Activated naive CD4-positive, alpha-beta T cell treated with anti-CD3 and anti-CD28 coated beads for 36 hours (primary cell): ENCODE measurements at regions not wholly inside any gene's neighbourhood (a gene's known extent, or its start where the extent isn't known, plus 50 kb on each side); places are given as distances from the start of the nearest gene placed in this dataset.

Experiments used
- CTCF ChIA-PET: fragments of 350-600 bp; sonication (Branson Sonifier 250); formaldehyde crosslinking; loops from one replicate; lab custom pipeline; 2021; ENCODE audit warnings: antibody characterized with exemption; lab: Charles Lee
- DNase-seq: peaks from one replicate; pipeline ENCODE4 v3.0.0-alpha.2; 2020
- H3K27ac Mint-ChIP-seq: one replicate; pipeline ENCODE4 v1.8.0; 2021; ENCODE audit warnings: mild to moderate bottlenecking, mixed read lengths
- H3K27me3 Mint-ChIP-seq: one replicate; pipeline ENCODE4 v1.8.0; 2021; ENCODE audit warnings: low read depth, mixed read lengths
- H3K36me3 Mint-ChIP-seq: one replicate; pipeline ENCODE4 v1.8.0; 2021; ENCODE audit warnings: low read depth, mixed read lengths
- H3K4me1 Mint-ChIP-seq: one replicate; pipeline ENCODE4 v1.8.0; 2021; ENCODE audit warnings: low read depth, mixed read lengths
- H3K4me3 Mint-ChIP-seq: one replicate; pipeline ENCODE4 v1.8.0; 2021; ENCODE audit warnings: mild to moderate bottlenecking, moderate library complexity, mixed read lengths
- H3K9me3 Mint-ChIP-seq: one replicate; pipeline ENCODE4 v1.8.0; 2021; ENCODE audit warnings: mixed read lengths
- intact Hi-C: fragments of 100-400 bp; cut with micrococcal nuclease; formaldehyde crosslinking; loops from one replicate; pipeline ENCODE4 v1.15.1; 2023

DNA sequence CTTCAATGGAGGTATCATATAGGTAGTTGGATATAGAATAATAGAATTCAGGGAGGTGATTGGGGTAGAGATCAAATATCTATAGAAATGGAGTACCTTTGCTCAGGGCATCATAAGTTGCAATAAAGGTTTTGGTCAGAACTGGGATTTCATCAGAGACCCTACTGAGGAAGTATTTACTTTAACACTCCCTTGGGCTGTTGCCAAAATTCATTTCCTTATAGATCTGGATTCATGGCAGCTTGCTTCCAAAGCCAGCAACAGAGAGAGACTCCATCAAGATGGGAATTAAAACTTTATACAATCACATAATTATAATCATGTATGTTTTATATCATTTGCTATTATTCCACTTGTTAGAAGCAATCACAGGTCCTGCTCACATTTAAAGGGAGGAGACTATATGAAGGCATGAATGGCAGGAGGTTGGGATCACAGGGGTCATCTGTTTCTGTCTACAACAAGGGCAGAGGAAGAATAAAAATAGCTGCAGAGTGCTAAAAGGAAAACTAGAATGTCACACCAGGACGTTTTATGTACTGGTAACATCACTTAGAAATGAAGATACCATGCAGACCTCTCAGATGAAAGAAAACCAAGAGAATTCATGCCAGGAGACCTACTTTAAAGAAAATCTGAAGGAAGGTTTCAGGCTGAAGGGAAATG is 902.1 kb upstream of the LCORL start:
- Mint-ChIP-seq H3K4me1 (no peaks in the 10 kb centered on the region), H3K36me3 (no peaks in the 10 kb centered on the region), H3K9me3 (no peaks in the 10 kb centered on the region), H3K27me3 (no peaks in the 10 kb centered on the region), H3K4me3 (no peak overlapping the region), H3K27ac (no peak overlapping the region)
- intact Hi-C loops, result no loop called here
- DNase-seq, result no peak
- CTCF ChIA-PET, result no interaction called here

- intact Hi-C loops, result no loop called here
- H3K9me3 Mint-ChIP-seq, result peaks cover 7% of the 10 kb centered on the region
- H3K36me3 Mint-ChIP-seq, result no peaks in the 10 kb centered on the region
- H3K4me1 Mint-ChIP-seq, result no peaks in the 10 kb centered on the region
- CTCF ChIA-PET, result no interaction called here
- H3K4me3 Mint-ChIP-seq, result no peak overlapping the region
- H3K27me3 Mint-ChIP-seq, result no peaks in the 10 kb centered on the region
- DNase-seq, result no peak
- H3K27ac Mint-ChIP-seq, result no peak overlapping the region
Measured at GRCh38 chr4:18917689-18918088, 896.1 kb upstream of the LCORL start.

DNA sequence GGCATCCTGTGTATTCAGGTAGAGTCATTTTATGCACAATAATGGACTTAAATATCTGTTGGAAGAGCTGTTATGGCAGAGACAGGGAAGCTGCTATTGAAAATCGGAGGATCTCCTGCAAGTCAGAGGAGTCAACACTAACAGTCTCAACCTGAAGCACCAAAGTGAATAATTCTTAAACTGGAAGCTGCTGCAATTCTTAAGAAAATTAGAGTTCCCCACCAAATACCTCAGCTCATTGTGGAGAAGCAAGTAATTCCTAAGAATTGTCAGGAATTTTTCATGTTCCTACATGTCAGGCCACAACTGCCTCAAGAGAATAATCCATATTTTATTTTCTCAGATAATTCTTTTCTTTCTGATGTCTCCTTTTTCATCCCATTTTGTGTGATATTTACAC is 892.6 kb upstream of the LCORL start:
- CTCF ChIA-PET, result no interaction called here
- Mint-ChIP-seq H3K9me3 (peaks cover 19% of the 10 kb centered on the region), H3K27me3 (no peaks in the 10 kb centered on the region), H3K4me3 (no peak overlapping the region), H3K27ac (no peak overlapping the region), H3K4me1 (no peaks in the 10 kb centered on the region), H3K36me3 (no peaks in the 10 kb centered on the region)
- intact Hi-C loops, result no loop called here
- no peak for DNase-seq

DNA sequence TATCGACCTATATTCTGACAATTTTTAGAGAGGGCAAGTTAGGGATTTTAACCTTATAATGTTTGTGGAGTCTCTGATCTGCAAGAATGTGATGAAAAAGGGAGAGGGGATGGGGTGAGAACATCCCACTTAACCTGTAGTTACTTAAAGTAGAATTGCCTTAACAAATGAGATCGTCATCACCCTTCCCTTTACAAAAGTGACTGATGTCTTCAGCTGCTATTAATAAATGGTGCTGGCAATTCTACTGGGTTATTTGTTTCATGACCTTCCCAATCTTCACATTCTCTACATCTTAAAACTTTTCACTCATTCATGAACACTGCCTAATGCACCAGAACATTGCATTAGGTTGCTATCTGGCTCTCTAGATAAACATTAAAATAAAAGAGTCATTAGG is 873.4 kb upstream of the LCORL start:
- CTCF ChIA-PET, result no interaction called here
- intact Hi-C loops, result no loop called here

DNA sequence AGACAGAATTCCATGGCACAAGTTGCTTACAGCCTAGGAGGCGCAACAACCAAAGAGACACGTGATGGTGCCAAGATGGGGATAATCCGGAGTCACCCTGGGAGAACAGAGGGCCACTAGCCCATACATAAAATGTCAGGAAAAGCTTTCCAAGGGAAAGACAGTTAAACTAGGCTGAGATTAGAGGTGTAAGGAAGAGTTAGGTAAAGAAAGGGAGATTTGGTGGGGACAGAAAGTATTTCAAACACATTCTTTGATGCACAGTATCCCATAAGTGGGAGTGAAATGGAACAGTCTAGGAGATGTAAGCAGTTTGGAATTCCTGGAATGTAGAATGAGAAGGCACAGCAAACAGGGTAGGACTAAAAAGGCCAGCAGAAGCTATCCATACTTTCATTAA is 860.9 kb upstream of the LCORL start:
- no peak overlapping the region for H3K27ac Mint-ChIP-seq

More for the DNA sequence above, 873.4 kb upstream of the LCORL start:
- Mint-ChIP-seq H3K27ac (no peak overlapping the region), H3K4me3 (no peak overlapping the region), H3K27me3 (no peaks in the 10 kb centered on the region), H3K4me1 (no peaks in the 10 kb centered on the region), H3K36me3 (no peaks in the 10 kb centered on the region), H3K9me3 (peaks cover 5% of the 10 kb centered on the region)
- no peak for DNase-seq

DNA sequence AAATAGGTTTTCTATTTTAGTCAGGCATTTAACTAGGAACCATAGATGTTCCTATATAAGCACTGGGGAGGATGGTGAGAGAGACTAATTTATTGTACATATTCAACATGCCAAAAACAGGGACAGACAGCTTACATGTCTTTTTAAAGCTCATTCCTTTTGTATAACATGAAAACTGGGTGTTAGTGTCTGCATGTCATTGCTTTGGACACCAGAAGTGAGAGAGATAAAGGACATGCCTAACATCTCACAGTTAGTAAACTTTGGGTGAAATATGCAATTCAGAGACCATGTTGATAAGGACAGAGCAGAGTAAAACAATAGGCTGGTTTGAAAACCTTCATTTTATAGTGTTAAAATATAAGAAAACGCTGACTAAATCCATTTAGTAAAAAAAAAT is 860.0 kb upstream of the LCORL start:
- H3K36me3 Mint-ChIP-seq, result no peaks in the 10 kb centered on the region
- DNase-seq, result no peak

More for the DNA sequence above, 860.9 kb upstream of the LCORL start:
- H3K9me3 Mint-ChIP-seq, result peaks cover 4% of the 10 kb centered on the region
- H3K4me1 Mint-ChIP-seq, result no peaks in the 10 kb centered on the region
- CTCF ChIA-PET, result no interaction called here
- no peaks in the 10 kb centered on the region for H3K36me3 Mint-ChIP-seq
- no peak for DNase-seq
- H3K4me3 Mint-ChIP-seq, result no peak overlapping the region
- no peaks in the 10 kb centered on the region for H3K27me3 Mint-ChIP-seq
- intact Hi-C loops, result no loop called here

DNA sequence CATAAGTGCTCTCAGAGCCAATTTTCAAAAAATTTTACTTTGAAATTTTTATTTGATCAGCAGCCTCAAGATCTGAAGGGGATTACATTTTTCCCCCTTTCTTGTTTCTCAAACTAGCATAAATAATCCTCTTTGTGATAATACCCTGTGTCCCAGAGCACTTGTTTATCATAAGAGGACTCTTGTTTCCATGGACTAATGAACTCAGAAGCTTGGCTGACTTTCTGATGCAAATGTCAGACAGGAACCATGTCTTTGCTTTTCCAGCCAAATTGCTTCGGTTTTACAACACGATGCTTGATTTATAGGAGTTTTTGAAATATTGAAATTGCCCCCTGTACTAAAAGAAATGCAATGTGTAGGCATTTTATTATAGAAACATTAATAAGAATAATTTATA is 859.3 kb upstream of the LCORL start:
- Mint-ChIP-seq H3K4me3 (no peak overlapping the region), H3K27ac (no peak overlapping the region), H3K36me3 (no peaks in the 10 kb centered on the region), H3K27me3 (no peaks in the 10 kb centered on the region), H3K9me3 (peaks cover 4% of the 10 kb centered on the region), H3K4me1 (no peaks in the 10 kb centered on the region)
- CTCF ChIA-PET, result interaction anchor here (1.2 kb wide), 1 partner anchor 25 kb away, joined by 3 read pairs; no protein-coding TSS in a partner anchor
- DNase-seq, result no peak
- intact Hi-C loops, result no loop called here

More for the DNA sequence above, 860.0 kb upstream of the LCORL start:
- H3K4me1 Mint-ChIP-seq, result no peaks in the 10 kb centered on the region
- intact Hi-C loops, result no loop called here
- H3K27ac Mint-ChIP-seq, result no peak overlapping the region
- H3K27me3 Mint-ChIP-seq, result no peaks in the 10 kb centered on the region
- H3K9me3 Mint-ChIP-seq, result peaks cover 4% of the 10 kb centered on the region
- H3K4me3 Mint-ChIP-seq, result no peak overlapping the region
- CTCF ChIA-PET, result interaction anchor here (1.2 kb wide), 1 partner anchor 26 kb away, joined by 3 read pairs; no protein-coding TSS in a partner anchor

- intact Hi-C loops, result no loop called here
- no peak for DNase-seq
- CTCF ChIA-PET, result no interaction called here
- H3K27me3 Mint-ChIP-seq, result no peaks in the 10 kb centered on the region
- no peak overlapping the region for H3K27ac Mint-ChIP-seq
- peaks cover 8% of the 10 kb centered on the region for H3K9me3 Mint-ChIP-seq
- H3K4me1 Mint-ChIP-seq, result no peaks in the 10 kb centered on the region
- H3K4me3 Mint-ChIP-seq, result no peak overlapping the region
- no peaks in the 10 kb centered on the region for H3K36me3 Mint-ChIP-seq
Measured at GRCh38 chr4:18878561-18878960, 857.0 kb upstream of the LCORL start.

- CTCF ChIA-PET, result no interaction called here
- no peak overlapping the region for H3K4me3 Mint-ChIP-seq
- H3K27me3 Mint-ChIP-seq, result no peaks in the 10 kb centered on the region
- intact Hi-C loops, result no loop called here
- no peak overlapping the region for H3K27ac Mint-ChIP-seq
- no peaks in the 10 kb centered on the region for H3K4me1 Mint-ChIP-seq
- no peak for DNase-seq
- H3K9me3 Mint-ChIP-seq, result peaks cover 6% of the 10 kb centered on the region
- no peaks in the 10 kb centered on the region for H3K36me3 Mint-ChIP-seq
Measured at GRCh38 chr4:18869166-18869565, 847.6 kb upstream of the LCORL start.

- intact Hi-C loops, result no loop called here
- Mint-ChIP-seq H3K9me3 (no peaks in the 10 kb centered on the region), H3K27ac (no peak overlapping the region), H3K36me3 (no peaks in the 10 kb centered on the region), H3K27me3 (no peaks in the 10 kb centered on the region), H3K4me3 (no peak overlapping the region), H3K4me1 (no peaks in the 10 kb centered on the region)
- DNase-seq, result no peak
- CTCF ChIA-PET, result interaction anchor here (1.4 kb wide), 1 partner anchor 10 kb away, joined by 4 read pairs; no protein-coding TSS in a partner anchor
Measured at GRCh38 chr4:18860836-18861530, 839.4 kb upstream of the LCORL start.

GRCh38 chr4:18859468-18859867 is 837.9 kb upstream of the LCORL start:
- Mint-ChIP-seq H3K36me3 (no peaks in the 10 kb centered on the region), H3K27ac (no peak overlapping the region), H3K4me3 (no peak overlapping the region), H3K27me3 (no peaks in the 10 kb centered on the region), H3K4me1 (no peaks in the 10 kb centered on the region), H3K9me3 (peaks cover 3% of the 10 kb centered on the region)
- CTCF ChIA-PET, result interaction anchor here (0.6 kb wide), 1 partner anchor 47 kb away, joined by 3 read pairs; no protein-coding TSS in a partner anchor
- intact Hi-C loops, result no loop called here
- no peak for DNase-seq

GRCh38 chr4:18858229-18858922 is 836.8 kb upstream of the LCORL start:
- Mint-ChIP-seq H3K27ac (no peak overlapping the region), H3K36me3 (no peaks in the 10 kb centered on the region), H3K27me3 (no peaks in the 10 kb centered on the region), H3K9me3 (peaks cover 3% of the 10 kb centered on the region), H3K4me3 (no peak overlapping the region), H3K4me1 (no peaks in the 10 kb centered on the region)
- no peak for DNase-seq
- intact Hi-C loops, result no loop called here
- CTCF ChIA-PET, result no interaction called here
